OCI-LY3 (cell line): ENCODE measurements at regions not wholly inside any gene's neighbourhood (a gene's known extent, or its start where the extent isn't known, plus 50 kb on each side); places are given as distances from the start of the nearest gene placed in this dataset.

Source experiments
- H2AFZ ChIP-seq: fragments of 200-600, 300-600 bp; shearing (Covaris generic); 2 replicates; pipeline ENCODE4 v1.6.0; 2014; ENCODE audit warnings: antibody characterized with exemption, low read depth, low read length
- H3K27ac ChIP-seq: fragments of 200-600, 300-600 bp; sonication (generic); 2 replicates; pipeline ENCODE4 v1.5.1; 2014; ENCODE audit warnings: mild to moderate bottlenecking, low read length, moderate library complexity, mixed read lengths
- H3K27me3 ChIP-seq: fragments of 200-600, 300-600 bp; sonication (generic); 2 replicates; pipeline ENCODE4 v1.6.1; 2014; ENCODE audit warnings: low read depth, low read length, mixed read lengths
- H3K36me3 ChIP-seq: fragments of 200-600, 300-600 bp; sonication (generic); replicated peaks from 2 replicates; pipeline ENCODE3; 2014; ENCODE audit warnings: low read depth, low read length, mixed read lengths
- H3K4me1 ChIP-seq: fragments of 300-600, 200-600 bp; sonication (generic); 2 replicates; pipeline ENCODE4 v1.6.1; 2014; ENCODE audit warnings: low read length, mixed read lengths
- H3K4me2 ChIP-seq: fragments of 200-600, 300-600 bp; sonication (generic); 2 replicates; pipeline ENCODE4 v1.6.1; 2014; ENCODE audit warnings: low read length, mixed read lengths
- H3K4me3 ChIP-seq: fragments of 300-600, 200-600 bp; sonication (generic); 2 replicates; pipeline ENCODE4 v1.5.1; 2014; ENCODE audit warnings: antibody characterized with exemption, mild to moderate bottlenecking, low read length, moderate library complexity
- H3K79me2 ChIP-seq: fragments of 300-600, 200-600 bp; shearing (Covaris generic); 2 replicates; pipeline ENCODE4 v1.6.1; 2014; ENCODE audit warnings: mild to moderate bottlenecking, low read length, mixed read lengths
- H3K9ac ChIP-seq: fragments of 300-600, 200-600 bp; shearing (Covaris generic); 2 replicates; pipeline ENCODE4 v1.6.0; 2014; ENCODE audit warnings: mild to moderate bottlenecking, low read length, moderate library complexity
- H3K9me3 ChIP-seq: fragments of 200-600, 300-600 bp; shearing (Covaris generic); 2 replicates; pipeline ENCODE4 v1.6.1; 2014; ENCODE audit warnings: low read length, mixed read lengths; ENCODE audit not compliant: insufficient read depth
- H4K20me1 ChIP-seq: fragments of 200-600, 300-600 bp; sonication (generic); 2 replicates; pipeline ENCODE4 v1.6.1; 2016; ENCODE audit warnings: low read length, mixed read lengths; ENCODE audit not compliant: insufficient read depth
- EZH2phosphoT487 ChIP-seq: fragments of 200-600 bp; shearing (Covaris generic); IDR thresholded peaks from 2 replicates; pipeline ENCODE4 v1.6.1; 2018; ENCODE audit warnings: antibody characterized with exemption, mixed run types, low read depth
- TF ChIP-seq, protein P1 (sequence below): fragments of 200-600, 300-600 bp; sonication (generic); IDR thresholded peaks from 2 replicates; pipeline ENCODE4 v1.5.1; 2014; ENCODE audit warnings: antibody characterized with exemption, low read length, low read depth

DNA sequence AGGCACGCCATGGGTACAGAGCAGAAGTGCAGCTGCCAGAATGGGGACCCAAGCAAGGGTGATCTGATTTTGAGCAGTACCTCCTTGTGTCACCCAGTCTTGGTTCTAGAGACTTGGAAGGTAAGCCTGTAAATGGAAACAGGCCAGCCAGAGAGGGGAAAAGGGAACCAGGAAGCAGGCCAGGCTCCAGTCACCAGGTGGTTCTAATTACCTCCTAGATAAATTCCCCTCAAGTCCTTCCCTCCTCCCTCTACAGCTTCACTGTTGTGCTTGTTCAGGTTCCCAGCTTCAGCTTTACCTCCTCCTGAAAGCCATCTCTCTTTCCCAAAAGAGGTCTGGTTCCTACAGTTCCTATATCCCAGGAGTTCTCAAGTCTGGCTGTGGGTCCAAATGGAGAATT is 58.8 kb upstream of the SLC7A14 start:
- Histone ChIP-seq H3K79me2 (no peaks in the 10 kb centered on the region), H3K4me1 (no peaks in the 10 kb centered on the region), H3K4me2 (no peak overlapping the region), H3K9ac (no peak overlapping the region), H4K20me1 (peaks cover 20% of the 10 kb centered on the region), H2AFZ (no peak overlapping the region), H3K4me3 (no peak overlapping the region), H3K9me3 (no peaks in the 10 kb centered on the region), H3K27ac (no peak overlapping the region), H3K27me3 (peaks cover 78% of the 10 kb centered on the region), H3K36me3 (no peaks in the 10 kb centered on the region)
- no peak for TF ChIP-seq EZH2phosphoT487
- TF ChIP-seq, protein P1, sequence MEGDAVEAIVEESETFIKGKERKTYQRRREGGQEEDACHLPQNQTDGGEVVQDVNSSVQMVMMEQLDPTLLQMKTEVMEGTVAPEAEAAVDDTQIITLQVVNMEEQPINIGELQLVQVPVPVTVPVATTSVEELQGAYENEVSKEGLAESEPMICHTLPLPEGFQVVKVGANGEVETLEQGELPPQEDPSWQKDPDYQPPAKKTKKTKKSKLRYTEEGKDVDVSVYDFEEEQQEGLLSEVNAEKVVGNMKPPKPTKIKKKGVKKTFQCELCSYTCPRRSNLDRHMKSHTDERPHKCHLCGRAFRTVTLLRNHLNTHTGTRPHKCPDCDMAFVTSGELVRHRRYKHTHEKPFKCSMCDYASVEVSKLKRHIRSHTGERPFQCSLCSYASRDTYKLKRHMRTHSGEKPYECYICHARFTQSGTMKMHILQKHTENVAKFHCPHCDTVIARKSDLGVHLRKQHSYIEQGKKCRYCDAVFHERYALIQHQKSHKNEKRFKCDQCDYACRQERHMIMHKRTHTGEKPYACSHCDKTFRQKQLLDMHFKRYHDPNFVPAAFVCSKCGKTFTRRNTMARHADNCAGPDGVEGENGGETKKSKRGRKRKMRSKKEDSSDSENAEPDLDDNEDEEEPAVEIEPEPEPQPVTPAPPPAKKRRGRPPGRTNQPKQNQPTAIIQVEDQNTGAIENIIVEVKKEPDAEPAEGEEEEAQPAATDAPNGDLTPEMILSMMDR, result no peak

DNA sequence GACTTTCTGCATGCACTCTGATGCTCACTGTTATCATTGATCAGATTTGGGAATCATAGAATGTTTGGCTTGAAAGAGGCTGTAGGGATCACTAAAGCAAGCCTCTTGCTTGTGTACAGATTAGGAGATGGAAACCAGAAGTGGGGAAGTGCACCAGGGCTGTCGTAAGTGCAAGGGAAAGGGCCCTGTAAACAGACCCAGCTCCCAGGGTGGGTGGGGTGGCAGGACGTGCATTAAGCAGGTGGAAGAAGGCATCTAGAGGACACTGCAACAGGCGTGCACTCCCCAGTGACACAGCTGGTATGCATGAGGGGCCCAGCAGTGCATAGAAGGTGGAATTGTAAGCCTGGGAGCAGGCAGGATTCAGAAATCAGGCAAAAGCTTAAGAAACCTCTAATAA is 58.0 kb upstream of the SLC7A14 start:
- TF ChIP-seq EZH2phosphoT487, result no peak
- TF ChIP-seq, protein P1, result no peak
- peaks cover 78% of the 10 kb centered on the region for H3K27me3 ChIP-seq

DNA sequence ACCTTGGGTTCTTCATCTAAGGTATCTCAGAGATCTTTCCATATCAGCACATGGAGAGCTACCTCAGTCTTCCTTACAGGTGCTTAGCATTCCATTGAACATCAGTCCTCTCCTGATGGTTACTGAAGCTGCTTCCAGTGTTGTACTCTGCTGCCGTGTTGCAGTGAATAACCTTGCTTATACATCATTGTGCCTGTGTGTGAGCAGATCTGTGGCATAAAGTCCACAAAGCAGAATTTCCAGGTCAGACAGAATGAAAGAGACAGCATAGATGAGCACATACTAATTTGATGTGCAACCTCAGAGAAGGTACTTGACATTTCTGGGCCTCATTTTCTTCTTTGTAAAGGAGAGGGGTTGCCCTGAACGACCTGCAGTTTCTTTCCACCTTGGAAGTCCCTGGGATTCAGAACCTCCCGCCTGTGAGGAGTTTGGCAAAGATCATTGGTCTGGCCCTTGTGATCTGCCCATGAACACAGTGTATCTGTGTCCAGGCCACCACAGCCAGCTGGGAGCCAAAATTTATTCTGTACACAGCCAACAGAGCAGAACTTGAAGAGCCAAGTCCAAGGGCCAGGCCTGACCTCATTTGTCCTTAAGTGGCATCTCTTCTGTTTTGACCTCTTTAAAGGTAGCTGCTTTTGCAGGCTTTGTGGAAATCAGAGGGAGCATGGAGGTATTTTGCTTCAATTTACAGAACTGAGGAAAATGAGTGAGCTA is 57.2 kb upstream of the SLC7A14 start:
- Histone ChIP-seq H3K27ac (no peak overlapping the region), H3K4me1 (no peaks in the 10 kb centered on the region), H3K4me3 (no peak overlapping the region), H4K20me1 (peaks cover 34% of the 10 kb centered on the region), H3K4me2 (no peak overlapping the region), H3K79me2 (no peaks in the 10 kb centered on the region), H3K36me3 (no peaks in the 10 kb centered on the region), H3K27me3 (peaks cover 78% of the 10 kb centered on the region), H2AFZ (no peak overlapping the region), H3K9me3 (no peaks in the 10 kb centered on the region), H3K9ac (no peak overlapping the region)
- no peak for TF ChIP-seq EZH2phosphoT487
- TF ChIP-seq, protein P1, result no peak

More for the DNA sequence above, 58.0 kb upstream of the SLC7A14 start:
- Histone ChIP-seq H3K36me3 (no peaks in the 10 kb centered on the region), H3K27ac (no peak overlapping the region), H3K9me3 (no peaks in the 10 kb centered on the region), H4K20me1 (peaks cover 28% of the 10 kb centered on the region), H3K4me3 (no peak overlapping the region), H3K79me2 (no peaks in the 10 kb centered on the region), H3K4me1 (no peaks in the 10 kb centered on the region), H2AFZ (no peak overlapping the region), H3K9ac (no peak overlapping the region), H3K4me2 (no peak overlapping the region)

DNA sequence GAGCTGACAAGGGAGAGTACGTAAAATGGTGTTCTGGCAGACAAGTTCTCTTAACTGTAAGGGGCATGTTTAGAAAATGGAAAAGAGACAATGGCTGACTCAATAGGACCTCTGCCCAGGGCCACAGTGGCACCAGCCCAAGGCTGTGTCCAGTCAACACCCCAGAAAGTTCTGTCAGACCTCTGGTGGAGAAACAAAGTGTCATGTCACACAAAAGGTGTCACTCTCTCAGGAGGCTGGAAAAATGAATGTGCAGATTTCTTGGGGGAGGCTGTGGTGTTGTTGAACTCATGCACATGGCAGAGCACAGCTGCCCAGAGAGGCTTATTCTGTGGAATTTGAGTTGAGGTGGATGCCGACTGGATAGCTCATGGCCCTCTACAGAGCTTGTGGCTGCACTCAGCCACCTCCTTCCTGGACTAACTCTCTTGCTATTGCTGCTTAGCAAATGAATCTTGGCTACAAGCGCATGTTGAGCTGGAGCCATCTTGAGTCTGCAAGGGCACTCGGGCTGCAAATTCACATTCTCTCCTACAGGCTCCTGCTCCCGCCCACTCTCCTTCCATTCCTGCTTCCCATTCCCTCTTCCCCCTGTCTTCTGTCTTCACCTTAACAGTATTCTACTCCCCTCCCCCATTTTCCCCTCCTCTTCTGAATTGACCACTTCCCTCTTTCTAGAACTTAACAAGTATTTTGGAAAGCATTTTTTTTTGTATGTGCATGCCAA is 55.8 kb upstream of the SLC7A14 start:
- Histone ChIP-seq H2AFZ (no peak overlapping the region), H3K4me3 (no peak overlapping the region), H3K27ac (no peak overlapping the region), H3K4me1 (no peaks in the 10 kb centered on the region), H4K20me1 (peaks cover 45% of the 10 kb centered on the region), H3K36me3 (no peaks in the 10 kb centered on the region), H3K9ac (no peak overlapping the region), H3K9me3 (no peaks in the 10 kb centered on the region), H3K79me2 (no peaks in the 10 kb centered on the region), H3K27me3 (peaks cover 85% of the 10 kb centered on the region), H3K4me2 (no peak overlapping the region)
- TF ChIP-seq, protein P1, result no peak
- TF ChIP-seq EZH2phosphoT487, result no peak
